IPS DF 6.9 (cell line): ENCODE measurements at regions not wholly inside any gene's neighbourhood (a gene's known extent, or its start where the extent isn't known, plus 50 kb on each side); places are given as distances from the start of the nearest gene placed in this dataset.

Source experiments
- DNase-seq: peaks from one replicate; pipeline ENCODE4 v3.0.0-alpha.2; 2013; ENCODE audit warnings: low read depth, low spot score
- H3K27ac ChIP-seq: one replicate; pipeline ENCODE4 v1.5.1; 2013; ENCODE audit warnings: low read length, control low read depth
- H3K27me3 ChIP-seq: 2 replicates; pipeline ENCODE4 v1.6.1; 2013; ENCODE audit warnings: mild to moderate bottlenecking, low read length; ENCODE audit not compliant: control insufficient read depth, insufficient read depth
- H3K36me3 ChIP-seq: 2 replicates; pipeline ENCODE4 v1.6.1; 2013; ENCODE audit warnings: low read length; ENCODE audit not compliant: control insufficient read depth, insufficient read depth
- H3K4me1 ChIP-seq: 2 replicates; pipeline ENCODE4 v1.6.1; 2013; ENCODE audit warnings: low read length; ENCODE audit not compliant: control insufficient read depth, insufficient read depth
- H3K4me3 ChIP-seq: 2 replicates; pipeline ENCODE4 v1.5.1; 2013; ENCODE audit warnings: mild to moderate bottlenecking, low read length
- H3K9me3 ChIP-seq: 2 replicates; pipeline ENCODE4 v1.6.1; 2013; ENCODE audit warnings: low read length, inconsistent platforms; ENCODE audit not compliant: control insufficient read depth, insufficient read depth
- WGBS: extraction: QIAGEN DNeasy Blood & Tissue Kit; methylation state at CpG from one replicate; pipeline ENCODE4 v1.1.7; 2013; ENCODE audit warnings: mixed read lengths, missing lambda C conversion rate; ENCODE audit not compliant: insufficient read length, insufficient coverage; 5-methylcytosine and 5-hydroxymethylcytosine counted together

GRCh38 chr18:26741758-26742157 is 123.7 kb downstream of the AQP4 start:
- H3K27me3 ChIP-seq: no peaks in the 10 kb centered on the region
- H3K4me1 ChIP-seq: peaks cover 1% of the 10 kb centered on the region; the same call in 1 of the 2 replicates
- H3K27ac ChIP-seq: no peak overlapping the region
- H3K36me3 ChIP-seq: no peaks in the 10 kb centered on the region
- H3K9me3 ChIP-seq: no peaks in the 10 kb centered on the region
- WGBS: no CpG with 5 or more reads among the region's 3 CpGs
- no peak overlapping the region for H3K4me3 ChIP-seq
- DNase-seq: no peak

GRCh38 chr18:26741048-26741447 is 124.5 kb downstream of the AQP4 start:
- Histone ChIP-seq H3K4me1 (peaks cover 1% of the 10 kb centered on the region; the same call in 1 of the 2 replicates), H3K36me3 (no peaks in the 10 kb centered on the region), H3K27me3 (no peaks in the 10 kb centered on the region), H3K4me3 (no peak overlapping the region), H3K27ac (no peak overlapping the region), H3K9me3 (no peaks in the 10 kb centered on the region)
- no CpG with 5 or more reads among the region's 1 CpG for WGBS
- no peak for DNase-seq

- Histone ChIP-seq H3K4me1 (peaks cover 1% of the 10 kb centered on the region; the same call in 1 of the 2 replicates), H3K36me3 (no peaks in the 10 kb centered on the region), H3K9me3 (no peaks in the 10 kb centered on the region), H3K27ac (no peak overlapping the region), H3K4me3 (no peak overlapping the region), H3K27me3 (no peaks in the 10 kb centered on the region)
- no CpG with 5 or more reads among the region's 2 CpGs for WGBS
- no peak for DNase-seq
Observed at GRCh38 chr18:26740396-26740795, 125.1 kb downstream of the AQP4 start.

- H3K27me3 ChIP-seq: no peaks in the 10 kb centered on the region
- no peak overlapping the region for H3K4me3 ChIP-seq
- no peak for DNase-seq
- H3K36me3 ChIP-seq: no peaks in the 10 kb centered on the region
- H3K9me3 ChIP-seq: no peaks in the 10 kb centered on the region
- no peaks in the 10 kb centered on the region for H3K4me1 ChIP-seq
- H3K27ac ChIP-seq: no peak overlapping the region
- no CpG with 5 or more reads among the region's 3 CpGs for WGBS
Observed at GRCh38 chr18:26738706-26739105, 126.8 kb downstream of the AQP4 start.

GRCh38 chr18:26736301-26736700 is 129.2 kb downstream of the AQP4 start:
- no peak for DNase-seq
- Histone ChIP-seq H3K4me1 (no peaks in the 10 kb centered on the region), H3K36me3 (no peaks in the 10 kb centered on the region), H3K27me3 (no peaks in the 10 kb centered on the region), H3K4me3 (no peak overlapping the region), H3K27ac (no peak overlapping the region), H3K9me3 (no peaks in the 10 kb centered on the region)
- WGBS: no CpG with 5 or more reads among the region's 1 CpG

GRCh38 chr18:26734760-26735159 is 130.7 kb downstream of the AQP4 start:
- H3K27ac ChIP-seq: no peak overlapping the region
- no peaks in the 10 kb centered on the region for H3K36me3 ChIP-seq
- no peaks in the 10 kb centered on the region for H3K9me3 ChIP-seq
- DNase-seq: no peak
- no CpG with 5 or more reads among the region's 4 CpGs for WGBS
- H3K4me1 ChIP-seq: no peaks in the 10 kb centered on the region
- no peak overlapping the region for H3K4me3 ChIP-seq
- H3K27me3 ChIP-seq: no peaks in the 10 kb centered on the region

- DNase-seq: no peak
- Histone ChIP-seq H3K4me3 (no peak overlapping the region), H3K27ac (no peak overlapping the region), H3K9me3 (no peaks in the 10 kb centered on the region), H3K4me1 (no peaks in the 10 kb centered on the region), H3K27me3 (0 out of 2 replicates have a peak, but pooled peaks cover 2% of the 10 kb centered on the region), H3K36me3 (no peaks in the 10 kb centered on the region)
- WGBS: no CpG with 5 or more reads among the region's 2 CpGs
Observed at GRCh38 chr18:26729449-26729848, 136.1 kb downstream of the AQP4 start.

- H3K27ac ChIP-seq: no peak overlapping the region
- no peaks in the 10 kb centered on the region for H3K9me3 ChIP-seq
- WGBS: no CpG with 5 or more reads among the region's 3 CpGs
- no peaks in the 10 kb centered on the region for H3K4me1 ChIP-seq
- no peak for DNase-seq
- 0 out of 2 replicates have a peak, but pooled peaks cover 2% of the 10 kb centered on the region for H3K27me3 ChIP-seq
- no peaks in the 10 kb centered on the region for H3K36me3 ChIP-seq
- no peak overlapping the region for H3K4me3 ChIP-seq
Observed at GRCh38 chr18:26729008-26729407, 136.5 kb downstream of the AQP4 start.

- no peak for DNase-seq
Observed at GRCh38 chr18:26723981-26724380, 141.5 kb downstream of the AQP4 start.

GRCh38 chr18:26722565-26722931 is 143.0 kb downstream of the AQP4 start:
- no peak overlapping the region for H3K27ac ChIP-seq

More at GRCh38 chr18:26723981-26724380, 141.5 kb downstream of the AQP4 start:
- Histone ChIP-seq H3K9me3 (no peaks in the 10 kb centered on the region), H3K4me3 (no peak overlapping the region), H3K36me3 (no peaks in the 10 kb centered on the region), H3K27me3 (no peaks in the 10 kb centered on the region), H3K4me1 (no peaks in the 10 kb centered on the region), H3K27ac (no peak overlapping the region)
- no CpG with 5 or more reads among the region's 3 CpGs for WGBS

GRCh38 chr18:26721854-26722564 is 143.5 kb downstream of the AQP4 start:
- no CpG with 5 or more reads among the region's 9 CpGs for WGBS

More at GRCh38 chr18:26722565-26722931, 143.0 kb downstream of the AQP4 start:
- Histone ChIP-seq H3K27me3 (no peaks in the 10 kb centered on the region), H3K4me1 (no peaks in the 10 kb centered on the region), H3K36me3 (no peaks in the 10 kb centered on the region), H3K9me3 (no peaks in the 10 kb centered on the region), H3K4me3 (no peak overlapping the region)
- DNase-seq: no peak
- no CpG with 5 or more reads among the region's 2 CpGs for whole genome bisulfite sequencing

More at GRCh38 chr18:26721854-26722564, 143.5 kb downstream of the AQP4 start:
- H3K4me3 ChIP-seq: no peak overlapping the region
- H3K4me1 ChIP-seq: no peaks in the 10 kb centered on the region
- H3K27me3 ChIP-seq: no peaks in the 10 kb centered on the region
- no peak overlapping the region for H3K27ac ChIP-seq
- H3K36me3 ChIP-seq: no peaks in the 10 kb centered on the region
- no peaks in the 10 kb centered on the region for H3K9me3 ChIP-seq
- no peak for DNase-seq
